Breast epithelium (tissue), 4 donors: ENCODE measurements at regions not wholly inside any gene's neighbourhood (a gene's known extent, or its start where the extent isn't known, plus 50 kb on each side); places are given as distances from the start of the nearest gene placed in this dataset.

Experiments
- DNase-seq, 2 donors: peaks; one replicate each; pipeline ENCODE4 v3.0.0-alpha.2; 2019; ENCODE audit warnings: low spot score in 2 of 2
- H3K27ac ChIP-seq, 2 donors: fragments of 200-600 bp; sonication (generic) in 1 of 2; one replicate each; pipeline ENCODE4 v1.5.1; 2016 to 2019; ENCODE audit warnings: mild to moderate bottlenecking in 1 of 2
- H3K27me3 ChIP-seq, 2 donors: fragments of 200-600 bp; sonication (generic) in 1 of 2; one replicate each; pipeline versions ENCODE4 v1.5.1 to v1.6.0; 2017 to 2019; ENCODE audit warnings: control low read depth in 1 of 2, mild to moderate bottlenecking in 1 of 2
- H3K36me3 ChIP-seq: fragments of 200-600 bp; one replicate; pipeline ENCODE4 v1.5.1; 2019
- H3K4me1 ChIP-seq, 2 donors: fragments of 200-600 bp; sonication (generic); one replicate each; pipeline ENCODE4 v1.5.1; 2016 to 2019; ENCODE audit warnings: control low read depth in 1 of 2
- H3K4me3 ChIP-seq, 3 donors: fragments of 200-600 bp; sonication (generic); 1 replicate in 2 of 3; 2 replicates in 1 of 3; pipeline ENCODE4 v1.5.1; 2016 to 2019; ENCODE audit warnings: mild to moderate bottlenecking in 3 of 3, moderate library complexity in 2 of 3
- H3K9me3 ChIP-seq, 2 donors: fragments of 200-600 bp; sonication (generic) in 1 of 2; one replicate each; pipeline ENCODE4 v1.5.1; 2016 to 2019; ENCODE audit warnings: control low read depth in 1 of 2
- POLR2A ChIP-seq: fragments of 450-650 bp; IDR thresholded peaks from one replicate; pipeline ENCODE4 v1.6.1; 2016; ENCODE audit warnings: antibody characterized with exemption, mild to moderate bottlenecking, moderate library complexity
- POLR2AphosphoS5 ChIP-seq, 3 donors: sonication (generic); formaldehyde crosslinking; IDR thresholded peaks; one replicate each; pipeline ENCODE4 v1.6.1; 2017; ENCODE audit warnings: antibody characterized with exemption in 3 of 3
- intact Hi-C: fragments of 100-400 bp; cut with DNase I; formaldehyde crosslinking; loops from one replicate; pipeline ENCODE4 v1.15.1; 2023; ENCODE audit warnings: low total_unique reads
- TF ChIP-seq, protein P1 (sequence below), 3 donors: fragments of 450-650 bp; IDR thresholded peaks; one replicate each; pipeline ENCODE4 v1.5.1; 2016 to 2017; ENCODE audit warnings: antibody characterized with exemption in 3 of 3, mild to moderate bottlenecking in 3 of 3, moderate library complexity in 3 of 3

DNA sequence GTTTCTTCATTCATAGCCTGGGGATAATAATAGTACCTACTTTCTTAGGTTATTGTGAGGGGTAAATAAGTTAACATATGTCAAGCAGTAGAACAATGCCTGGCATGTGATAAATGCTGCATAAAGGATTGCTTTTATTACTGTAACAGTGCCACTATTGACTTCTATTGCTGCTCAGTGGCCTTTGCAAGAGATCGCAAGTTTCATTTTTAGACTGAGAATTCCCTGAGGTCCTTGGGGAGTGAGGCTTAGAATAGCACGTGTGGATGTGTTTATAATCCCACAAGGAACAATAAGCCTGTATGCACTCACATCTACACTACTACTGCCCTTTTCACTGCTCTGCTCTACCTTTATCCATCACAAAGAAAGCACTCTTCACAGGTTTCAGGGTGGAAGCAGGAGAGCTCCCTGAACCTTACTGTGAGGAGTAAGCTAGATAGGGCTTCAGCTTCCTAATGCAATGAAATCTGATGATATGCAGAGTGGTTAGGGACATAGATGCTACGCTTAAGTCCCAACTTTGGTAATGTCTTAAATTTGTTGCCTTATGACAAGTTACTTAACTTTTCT is 302.6 kb downstream of the SNAPC1 start:
- intact Hi-C loops = no loop called here
- no peaks in the 10 kb centered on the region for H3K36me3 ChIP-seq

DNA sequence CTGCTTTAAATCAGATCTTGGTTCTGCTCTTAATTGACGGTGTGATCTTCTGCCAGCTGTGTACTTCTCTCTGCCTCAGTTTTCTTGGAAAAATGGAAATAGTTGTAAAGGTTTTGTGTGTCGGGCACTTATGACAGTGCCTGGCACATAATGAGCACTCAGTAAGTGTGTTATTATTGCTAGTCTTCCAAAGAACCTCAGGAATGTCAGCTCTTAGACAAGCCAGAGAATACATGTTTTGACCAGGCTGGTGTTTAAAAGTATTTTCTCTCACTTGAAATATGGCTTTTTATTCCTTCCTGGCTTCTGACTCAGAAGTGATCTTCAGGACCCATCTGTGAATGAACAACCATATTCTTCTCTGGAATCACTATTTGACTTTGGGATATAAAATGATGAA is 304.1 kb downstream of the SNAPC1 start:
- Histone ChIP-seq H3K27me3 (peaks cover 0 to 12% of the 10 kb centered on the region in 2 donors), H3K4me1 (no peaks in the 10 kb centered on the region), H3K4me3 (no peak overlapping the region), H3K36me3 (no peaks in the 10 kb centered on the region), H3K27ac (no peak overlapping the region), H3K9me3 (no peaks in the 10 kb centered on the region)
- no peak for TF ChIP-seq POLR2A
- TF ChIP-seq, protein P1, sequence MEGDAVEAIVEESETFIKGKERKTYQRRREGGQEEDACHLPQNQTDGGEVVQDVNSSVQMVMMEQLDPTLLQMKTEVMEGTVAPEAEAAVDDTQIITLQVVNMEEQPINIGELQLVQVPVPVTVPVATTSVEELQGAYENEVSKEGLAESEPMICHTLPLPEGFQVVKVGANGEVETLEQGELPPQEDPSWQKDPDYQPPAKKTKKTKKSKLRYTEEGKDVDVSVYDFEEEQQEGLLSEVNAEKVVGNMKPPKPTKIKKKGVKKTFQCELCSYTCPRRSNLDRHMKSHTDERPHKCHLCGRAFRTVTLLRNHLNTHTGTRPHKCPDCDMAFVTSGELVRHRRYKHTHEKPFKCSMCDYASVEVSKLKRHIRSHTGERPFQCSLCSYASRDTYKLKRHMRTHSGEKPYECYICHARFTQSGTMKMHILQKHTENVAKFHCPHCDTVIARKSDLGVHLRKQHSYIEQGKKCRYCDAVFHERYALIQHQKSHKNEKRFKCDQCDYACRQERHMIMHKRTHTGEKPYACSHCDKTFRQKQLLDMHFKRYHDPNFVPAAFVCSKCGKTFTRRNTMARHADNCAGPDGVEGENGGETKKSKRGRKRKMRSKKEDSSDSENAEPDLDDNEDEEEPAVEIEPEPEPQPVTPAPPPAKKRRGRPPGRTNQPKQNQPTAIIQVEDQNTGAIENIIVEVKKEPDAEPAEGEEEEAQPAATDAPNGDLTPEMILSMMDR (IDR thresholded peaks at IDR 0.05) = no peak
- no peak for TF ChIP-seq POLR2AphosphoS5 (IDR thresholded peaks at IDR 0.05)
- DNase-seq = no peak
- intact Hi-C loops = no loop called here

More for the DNA sequence above, 302.6 kb downstream of the SNAPC1 start:
- Histone ChIP-seq H3K4me1 (no peaks in the 10 kb centered on the region), H3K9me3 (no peaks in the 10 kb centered on the region), H3K27ac (no peak overlapping the region), H3K27me3 (peaks cover 0 to 12% of the 10 kb centered on the region in 2 donors), H3K4me3 (no peak overlapping the region)
- DNase-seq = no peak
- TF ChIP-seq, protein P1 (IDR thresholded peaks at IDR 0.05) = no peak
- TF ChIP-seq POLR2A (no peak), POLR2AphosphoS5 (IDR thresholded peaks at IDR 0.05) (no peak)

DNA sequence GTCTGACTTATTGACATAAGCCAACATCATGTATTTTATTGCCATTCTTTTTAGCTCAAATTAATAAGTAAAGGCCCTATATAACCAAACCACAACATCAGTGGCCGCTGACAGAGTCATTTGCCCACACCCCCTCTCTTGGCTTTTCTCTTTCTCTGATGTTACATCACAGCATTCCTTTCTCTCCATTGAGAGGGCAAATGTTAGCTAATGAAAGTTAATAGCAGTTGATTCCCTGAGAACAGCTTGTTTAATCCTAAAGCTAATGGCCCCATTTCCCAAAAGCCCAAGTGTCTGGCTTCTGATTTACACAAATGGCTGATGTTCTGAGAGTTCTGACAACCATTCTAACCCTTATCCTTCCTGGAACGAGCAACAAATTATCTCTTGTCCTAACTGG is 308.8 kb downstream of the SNAPC1 start:
- intact Hi-C loops = no loop called here
- Histone ChIP-seq H3K36me3 (no peaks in the 10 kb centered on the region), H3K27ac (no peak overlapping the region), H3K4me3 (no peak overlapping the region), H3K4me1 (no peaks in the 10 kb centered on the region), H3K27me3 (no peaks in the 10 kb centered on the region), H3K9me3 (no peaks in the 10 kb centered on the region)
- no peak for TF ChIP-seq POLR2A
- no peak for TF ChIP-seq POLR2AphosphoS5 (IDR thresholded peaks at IDR 0.05)
- TF ChIP-seq, protein P1 (IDR thresholded peaks at IDR 0.05) = no peak
- DNase-seq = no peak

DNA sequence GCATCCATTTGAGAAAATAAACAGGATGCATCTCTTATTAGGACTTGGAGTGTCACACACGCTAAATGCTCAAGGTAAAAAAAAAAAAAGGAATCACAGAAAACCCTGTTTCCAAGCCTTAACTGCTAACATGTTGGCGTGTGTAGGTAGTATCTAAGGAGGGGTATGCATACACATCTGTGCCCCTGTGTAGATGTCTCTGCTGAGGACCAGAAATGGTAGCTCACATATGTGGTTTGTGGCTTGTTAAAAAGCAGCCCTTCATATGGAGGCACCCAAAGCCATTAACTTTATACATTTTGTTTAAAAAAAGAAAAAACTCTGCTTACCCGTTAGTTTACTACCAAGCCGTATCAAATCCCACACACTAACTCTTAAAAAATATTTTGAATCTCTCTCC is 314.1 kb downstream of the SNAPC1 start:
- no peaks in the 10 kb centered on the region for H3K27me3 ChIP-seq
- no peak overlapping the region for H3K4me3 ChIP-seq
- H3K27ac ChIP-seq = no peak overlapping the region
- intact Hi-C loops = no loop called here
- DNase-seq = no peak
- no peaks in the 10 kb centered on the region for H3K36me3 ChIP-seq
- H3K9me3 ChIP-seq = no peaks in the 10 kb centered on the region
- no peaks in the 10 kb centered on the region for H3K4me1 ChIP-seq
- no peak for TF ChIP-seq POLR2AphosphoS5 (IDR thresholded peaks at IDR 0.05)
- TF ChIP-seq, protein P1 (IDR thresholded peaks at IDR 0.05) = no peak
- no peak for TF ChIP-seq POLR2A

DNA sequence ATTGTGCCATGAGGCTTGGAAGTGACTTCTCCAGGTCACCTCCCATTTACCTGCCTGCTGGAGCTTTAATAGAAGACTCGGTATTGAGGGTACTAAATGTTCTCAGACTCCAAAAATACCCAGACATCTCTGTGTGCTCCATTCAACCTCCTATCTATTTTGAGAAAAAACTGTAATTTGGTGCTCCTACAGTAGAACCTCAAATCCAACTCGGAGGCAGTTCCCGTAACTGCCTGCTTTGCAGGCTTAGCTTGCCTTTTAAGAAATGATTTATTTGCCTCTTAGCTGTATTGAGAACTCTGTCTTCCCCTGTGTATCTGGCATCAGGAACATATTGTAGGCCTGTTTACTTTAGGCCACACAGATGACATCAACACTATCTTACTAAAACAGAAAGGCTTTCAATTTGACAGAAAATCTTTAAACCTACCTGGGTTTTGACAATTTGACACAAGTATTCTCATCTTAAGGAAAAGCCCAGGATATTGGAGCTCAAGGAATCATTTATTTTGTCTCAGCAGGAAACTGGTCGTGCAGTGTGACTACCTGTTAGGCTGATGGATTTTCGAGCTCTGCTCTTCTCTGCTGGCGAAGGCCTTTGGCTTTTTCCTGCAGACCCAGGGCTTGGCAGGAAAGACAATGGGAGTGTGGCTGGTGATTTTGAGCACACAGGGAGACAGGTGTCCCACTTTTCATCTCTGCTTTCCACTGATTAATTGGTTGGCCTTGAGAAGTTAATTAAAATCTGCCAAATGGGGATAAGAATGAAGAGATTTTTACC is 314.8 kb downstream of the SNAPC1 start:
- no peak for DNase-seq
- TF ChIP-seq POLR2A = no peak
- TF ChIP-seq, protein P1 (IDR thresholded peaks at IDR 0.05) = no peak
- no peak for TF ChIP-seq POLR2AphosphoS5 (IDR thresholded peaks at IDR 0.05)
- Histone ChIP-seq H3K36me3 (no peaks in the 10 kb centered on the region), H3K27me3 (no peaks in the 10 kb centered on the region), H3K4me1 (no peaks in the 10 kb centered on the region), H3K9me3 (no peaks in the 10 kb centered on the region), H3K4me3 (no peak overlapping the region), H3K27ac (no peak overlapping the region)
- intact Hi-C loops = no loop called here
